ENCODE measurements at regions not wholly inside any gene's neighbourhood (a gene's known extent, or its start where the extent isn't known, plus 50 kb on each side); places are given as distances from the start of the nearest gene placed in this dataset.

DNA sequence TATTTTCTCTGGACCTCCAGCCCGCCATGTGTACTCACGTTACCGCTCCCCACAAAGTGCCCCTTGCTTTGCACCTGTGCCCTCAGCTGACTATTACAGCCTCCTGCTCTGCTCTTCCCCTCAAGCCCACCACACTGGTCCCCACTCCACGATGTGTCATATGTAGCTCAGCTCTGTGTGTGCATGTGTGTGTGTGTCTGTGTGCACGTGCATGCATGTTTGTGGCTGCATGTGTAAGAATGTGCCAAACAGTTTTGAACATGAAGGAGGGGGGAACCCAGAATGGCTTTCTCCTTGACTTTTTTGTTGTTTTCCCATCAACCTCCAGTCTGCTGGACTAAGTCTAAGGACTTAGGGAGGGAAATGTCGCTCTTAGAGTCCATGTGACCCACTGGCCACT is 54.8 kb upstream of the BTRC start:
- no peak for TF ChIP-seq CTCF (conservative IDR thresholded peaks at IDR 0.05; ENCODE audit: low read length)
- no peak for DNase-seq (ENCODE audit: low read depth)
- H3K4me3 ChIP-seq (ENCODE audit: low read length): no peak overlapping the region

DNA sequence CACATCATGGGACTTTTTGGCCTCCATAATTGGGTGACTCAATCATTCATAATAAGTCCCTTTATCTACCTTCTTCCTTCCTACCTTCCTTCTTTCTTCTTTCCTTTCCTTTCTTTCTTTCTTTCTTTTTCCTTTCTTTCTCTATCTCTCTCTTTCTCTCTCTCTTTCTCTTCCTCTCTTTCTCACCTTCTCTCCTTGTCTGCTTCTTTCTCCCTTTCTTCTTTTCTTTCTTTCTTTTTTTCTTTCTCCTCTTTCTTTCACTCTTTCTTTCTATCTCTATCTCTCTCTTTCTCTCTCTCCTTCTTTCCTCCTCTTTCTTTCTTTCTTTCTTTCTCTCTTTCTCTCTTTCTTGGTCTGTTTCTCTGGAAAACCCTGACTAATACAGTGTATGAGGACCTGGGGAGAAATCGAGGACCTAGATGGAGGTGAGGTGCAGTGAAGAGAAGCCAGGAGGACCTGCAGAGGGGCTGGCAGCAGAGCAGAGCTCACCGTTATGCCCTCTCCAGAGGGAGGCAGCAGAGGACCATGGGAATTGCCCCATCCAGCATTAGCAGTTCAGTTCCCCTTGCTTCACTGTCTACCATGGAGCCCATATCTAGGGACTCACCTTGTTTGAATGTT is 52.7 kb upstream of the BTRC start:
- TF ChIP-seq CTCF (conservative IDR thresholded peaks at IDR 0.05; ENCODE audit: low read length): peak; percentile 50
- peak; percentile 13 for DNase-seq (ENCODE audit: low read depth)
- H3K4me3 ChIP-seq (ENCODE audit: low read length): no peak overlapping the region

DNA sequence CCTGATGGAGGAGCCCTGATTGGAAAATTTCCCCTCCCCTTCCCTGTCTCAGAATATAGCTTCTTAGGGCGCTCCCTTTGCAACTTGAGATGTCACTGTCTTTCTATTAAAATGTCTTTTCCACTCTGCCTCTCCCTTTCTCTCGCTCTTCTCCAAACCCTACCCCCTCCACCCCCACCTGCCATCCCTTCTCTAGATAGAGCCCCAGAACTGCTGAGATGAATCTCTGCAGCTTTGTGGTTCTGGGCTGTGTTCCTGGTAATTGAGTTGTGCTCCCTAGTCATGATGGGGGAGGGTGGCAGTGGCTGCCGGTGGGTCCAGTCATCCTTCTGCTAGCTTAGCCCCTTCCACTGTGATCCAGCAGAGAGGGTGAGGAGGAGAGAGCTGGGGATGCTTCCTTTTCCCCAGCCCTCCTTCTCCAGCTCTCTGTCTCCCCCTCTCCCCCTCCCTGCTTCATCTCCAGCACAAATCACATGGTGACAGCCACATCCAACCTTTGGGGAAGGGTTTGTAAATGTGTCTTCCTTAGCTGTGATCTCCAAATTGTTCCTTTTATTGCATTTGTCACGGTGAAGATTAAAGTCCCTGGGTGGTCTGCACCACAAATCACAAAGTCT is 50.8 kb upstream of the BTRC start:
- no peak overlapping the region for H3K4me3 ChIP-seq (ENCODE audit: low read length)
- TF ChIP-seq CTCF (conservative IDR thresholded peaks at IDR 0.05; ENCODE audit: low read length): no peak
- DNase-seq (ENCODE audit: low read depth): no peak

All from AG10803 (cell line).